ENCODE measurements at regions not wholly inside any gene's neighbourhood (a gene's known extent, or its start where the extent isn't known, plus 50 kb on each side); places are given as distances from the start of the nearest gene placed in this dataset.
"Not testable (repeated sequence)": the region's sequence is repeated elsewhere in the genome, so short reads cannot be mapped to it uniquely, and the experiment has no call there.

GRCh38 chr3:4222574-4223175 lies 80.5 kb upstream of the SETMAR start:
- DNase-seq (ENCODE audit: low spot score), result no peak

GRCh38 chr3:4223777-4224176 lies 79.4 kb upstream of the SETMAR start:
- no peak for DNase-seq (ENCODE audit: low spot score)

GRCh38 chr3:4224331-4224730 lies 78.8 kb upstream of the SETMAR start:
- DNase-seq (ENCODE audit: low spot score), result no peak

- no peak for DNase-seq (ENCODE audit: low spot score)
Observed at GRCh38 chr3:4225005-4225471, 78.1 kb upstream of the SETMAR start.

- DNase-seq (ENCODE audit: low spot score), result no peak
Observed at GRCh38 chr3:4228295-4228694, 74.9 kb upstream of the SETMAR start.

- DNase-seq (ENCODE audit: low spot score), result no peak
Observed at GRCh38 chr3:4231041-4231440, 72.1 kb upstream of the SETMAR start.

GRCh38 chr3:4232798-4233197 lies 70.4 kb upstream of the SETMAR start:
- DNase-seq (ENCODE audit: low spot score), result no peak

- DNase-seq (ENCODE audit: low spot score), result no peak
Observed at GRCh38 chr3:4233488-4233887, 69.7 kb upstream of the SETMAR start.

- DNase-seq (ENCODE audit: low spot score), result no peak
Observed at GRCh38 chr3:4234889-4235288, 68.3 kb upstream of the SETMAR start.

GRCh38 chr3:4235690-4236089 lies 67.5 kb upstream of the SETMAR start:
- no peak for DNase-seq (ENCODE audit: low spot score)

- no peak for DNase-seq (ENCODE audit: low spot score)
Observed at GRCh38 chr3:4241595-4242170, 61.5 kb upstream of the SETMAR start.

GRCh38 chr3:4245671-4246070 lies 57.5 kb upstream of the SETMAR start:
- DNase-seq (ENCODE audit: low spot score), result no peak

- no peak for DNase-seq (ENCODE audit: low spot score)
Observed at GRCh38 chr3:4247391-4247790, 55.8 kb upstream of the SETMAR start.

GRCh38 chr3:4250064-4250463 lies 53.1 kb upstream of the SETMAR start:
- DNase-seq (ENCODE audit: low spot score), result no peak

- DNase-seq (ENCODE audit: low spot score), result no peak
Observed at GRCh38 chr3:4251412-4251811, 51.8 kb upstream of the SETMAR start.

GRCh38 chr3:4253072-4253832 lies 49.9 kb upstream of the SETMAR start:
- not testable (repeated sequence) for DNase-seq (ENCODE audit: low spot score)
